ENCODE measurements at regions not wholly inside any gene's neighbourhood (a gene's known extent, or its start where the extent isn't known, plus 50 kb on each side); places are given as distances from the start of the nearest gene placed in this dataset.

DNA sequence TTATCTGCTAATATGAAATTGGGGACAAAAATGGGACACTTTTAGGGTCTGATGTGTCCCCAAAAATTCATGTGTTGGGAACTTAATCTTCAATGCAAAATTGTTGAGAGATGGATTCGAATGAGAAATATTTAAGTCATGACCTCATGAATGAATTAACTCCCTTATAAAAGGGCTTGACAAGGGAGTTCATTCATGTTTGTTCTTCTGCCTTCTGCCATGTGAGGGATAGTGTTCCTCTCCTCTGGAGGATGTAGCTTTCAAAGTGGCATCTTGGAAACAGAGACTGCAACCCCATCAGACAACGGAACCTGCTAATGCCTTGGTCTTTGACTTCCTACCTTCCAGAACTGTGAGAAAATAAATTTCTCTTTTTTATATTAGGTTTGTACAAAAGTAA, 89.2 kb upstream of the LINC00305 start:
- Histone ChIP-seq H3K9me3 (ENCODE audit: low read length) (peaks cover 23% of the 10 kb centered on the region; the same call in 1 of the 2 replicates), H3K4me2 (ENCODE audit: low read depth, low read length) (no peak overlapping the region), H3K27me3 (ENCODE audit: control insufficient read depth in 1 of 2, insufficient read depth in 2 of 2, low read length in 2 of 2) (no peaks in the 10 kb centered on the region; a peak in 1 of 5 replicates), H3K36me3 (replicated peaks in 1 of 2; ENCODE audit: control insufficient read depth in 1 of 2, insufficient read depth in 2 of 2, low read length in 2 of 2) (no peaks in the 10 kb centered on the region), H4K20me1 (ENCODE audit: insufficient read depth, low read length) (no peaks in the 10 kb centered on the region), H3K4me3 (replicated peaks in 1 of 3; ENCODE audit: insufficient read depth in 1 of 3, low read depth in 2 of 3, low read length in 3 of 3) (no peak overlapping the region), H3K27ac (ENCODE audit: extremely low read length, insufficient read depth, low read length) (no peak overlapping the region), H2AFZ (ENCODE audit: low read length) (no peak overlapping the region), H3K4me1 (ENCODE audit: insufficient read depth, low read length) (no peaks in the 10 kb centered on the region), H3K79me2 (ENCODE audit: insufficient read depth, low read length) (no peaks in the 10 kb centered on the region), H3K9ac (ENCODE audit: insufficient read depth, low read depth, low read length) (no peak overlapping the region)
- CTCF ChIA-PET (ENCODE audit: low intra/inter-chr PET ratio, low total read pairs), result no interaction called here
- DNase-seq (ENCODE audit: low spot score) (no peak), FAIRE-seq (no peak), ATAC-seq (no peak)
- POLR2A ChIA-PET, result no interaction called here
- in situ Hi-C loops (cut with HindIII; ENCODE audit: extremely low pct_ligation_motif_present, low pct_unique_long_range_greater_than_20kb) (no loop called here), intact Hi-C loops (cut with micrococcal nuclease; ENCODE audit: unreplicated experiment) (no loop called here)
- WGBS (ENCODE audit: low lambda C conversion rate), result 47% methylated on average over 2 of the region's 2 CpGs
- no peak for TF ChIP-seq ETV5 (CRISPR knock-in tag; IDR thresholded peaks at IDR 0.05; ENCODE audit: borderline replicate concordance)
- BruUV-seq (replicated peaks), result no TSS peak

GRCh38 chr18:64234321-64234720, 85.4 kb upstream of the LINC00305 start:
- Histone ChIP-seq H3K4me1 (ENCODE audit: insufficient read depth, low read length) (no peaks in the 10 kb centered on the region), H3K27me3 (ENCODE audit: control insufficient read depth in 1 of 2, insufficient read depth in 2 of 2, low read length in 2 of 2) (no peaks in the 10 kb centered on the region; a peak in 1 of 5 replicates), H3K79me2 (ENCODE audit: insufficient read depth, low read length) (no peaks in the 10 kb centered on the region), H4K20me1 (ENCODE audit: insufficient read depth, low read length) (no peaks in the 10 kb centered on the region), H3K4me2 (ENCODE audit: low read depth, low read length) (no peak overlapping the region), H3K36me3 (replicated peaks in 1 of 2; ENCODE audit: control insufficient read depth in 1 of 2, insufficient read depth in 2 of 2, low read length in 2 of 2) (no peaks in the 10 kb centered on the region), H2AFZ (ENCODE audit: low read length) (no peak overlapping the region), H3K27ac (ENCODE audit: extremely low read length, insufficient read depth, low read length) (no peak overlapping the region), H3K4me3 (replicated peaks in 1 of 3; ENCODE audit: insufficient read depth in 1 of 3, low read depth in 2 of 3, low read length in 3 of 3) (no peak overlapping the region), H3K9me3 (ENCODE audit: low read length) (peaks cover 34% of the 10 kb centered on the region), H3K9ac (ENCODE audit: insufficient read depth, low read depth, low read length) (no peak overlapping the region)
- intact Hi-C loops (cut with micrococcal nuclease; ENCODE audit: unreplicated experiment), result no loop called here
- in situ Hi-C loops (cut with HindIII; ENCODE audit: extremely low pct_ligation_motif_present, low pct_unique_long_range_greater_than_20kb), result no loop called here
- no TSS peak for BruUV-seq (replicated peaks)
- ChIA-PET CTCF (ENCODE audit: low intra/inter-chr PET ratio, low total read pairs) (no interaction called here), POLR2A (no interaction called here)
- no peak for TF ChIP-seq ZFP82 (CRISPR knock-in tag; IDR thresholded peaks at IDR 0.05; ENCODE audit: borderline replicate concordance)
- TF ChIP-seq KAT8 (CRISPR knock-in tag; IDR thresholded peaks at IDR 0.05), result no peak
- TF ChIP-seq ZSCAN12 (CRISPR knock-in tag; IDR thresholded peaks at IDR 0.05), result no peak
- no peak for TF ChIP-seq ZNF343 (CRISPR knock-in tag; IDR thresholded peaks at IDR 0.05)
- TF ChIP-seq ZBTB25 (CRISPR knock-in tag; IDR thresholded peaks at IDR 0.05), result no peak
- no peak for TF ChIP-seq E2F5 (CRISPR knock-in tag; conservative IDR thresholded peaks at IDR 0.05)
- no peak for TF ChIP-seq RAD51 (IDR thresholded peaks at IDR 0.05; ENCODE audit: borderline replicate concordance)
- no peak for TF ChIP-seq ZMAT5 (CRISPR knock-in tag; IDR thresholded peaks at IDR 0.05; ENCODE audit: borderline replicate concordance, low read depth)
- no peak for TF ChIP-seq ZNF660 (CRISPR knock-in tag; IDR thresholded peaks at IDR 0.05; ENCODE audit: borderline replicate concordance, low read depth)
- TF ChIP-seq AGO1 (IDR thresholded peaks at IDR 0.05; ENCODE audit: low read depth, low read length, poor library complexity, severe bottlenecking), result no peak
- TF ChIP-seq TCF7 (IDR thresholded peaks at IDR 0.05; ENCODE audit: low read depth), result no peak
- no peak for TF ChIP-seq MED1 (CRISPR knock-in tag; IDR thresholded peaks at IDR 0.05)
- no peak for TF ChIP-seq AKAP8 (CRISPR knock-in tag; IDR thresholded peaks at IDR 0.05)
- WGBS (ENCODE audit: low lambda C conversion rate), result 14% methylated on average over 3 of the region's 3 CpGs
- no peak for ATAC-seq
- no peak for DNase-seq (ENCODE audit: low spot score)
- FAIRE-seq, result no peak
